RWPE1 (cell line): ENCODE measurements at regions not wholly inside any gene's neighbourhood (a gene's known extent, or its start where the extent isn't known, plus 50 kb on each side); places are given as distances from the start of the nearest gene placed in this dataset.
"Not testable (repeated sequence)": the region's sequence is repeated elsewhere in the genome, so short reads cannot be mapped to it uniquely, and the experiment has no call there.

Experiments used
- CTCF ChIA-PET: fragments of 350-600 bp; sonication (Branson Sonifier 250); formaldehyde crosslinking; extraction: SDS; loops from one replicate; lab custom pipeline; 2021; lab: Yijun Ruan, JAX
- POLR2A ChIA-PET: fragments of 400-600 bp; formaldehyde crosslinking; extraction: SDS; loops from one replicate; lab custom pipeline; 2020; ENCODE audit warnings: antibody characterized with exemption; ENCODE audit not compliant: low non-redundant PET; lab: Yijun Ruan, JAX
- DNase-seq: peaks from one replicate; pipeline ENCODE4 v3.0.0; 2012; ENCODE audit warnings: low spot score
- H3K27ac ChIP-seq: fragments of 450-650 bp; 2 replicates; pipeline ENCODE4 v1.5.1; 2017
- TF ChIP-seq, protein P1 (sequence below): fragments of 450-650 bp; conservative IDR thresholded peaks from 2 replicates; pipeline ENCODE4 v1.5.1; 2017; ENCODE audit warnings: low read depth, mild to moderate bottlenecking

- DNase-seq, result peak; percentile 3
- H3K27ac ChIP-seq, result no peak overlapping the region
- POLR2A ChIA-PET, result no interaction called here
- TF ChIP-seq, protein P1, sequence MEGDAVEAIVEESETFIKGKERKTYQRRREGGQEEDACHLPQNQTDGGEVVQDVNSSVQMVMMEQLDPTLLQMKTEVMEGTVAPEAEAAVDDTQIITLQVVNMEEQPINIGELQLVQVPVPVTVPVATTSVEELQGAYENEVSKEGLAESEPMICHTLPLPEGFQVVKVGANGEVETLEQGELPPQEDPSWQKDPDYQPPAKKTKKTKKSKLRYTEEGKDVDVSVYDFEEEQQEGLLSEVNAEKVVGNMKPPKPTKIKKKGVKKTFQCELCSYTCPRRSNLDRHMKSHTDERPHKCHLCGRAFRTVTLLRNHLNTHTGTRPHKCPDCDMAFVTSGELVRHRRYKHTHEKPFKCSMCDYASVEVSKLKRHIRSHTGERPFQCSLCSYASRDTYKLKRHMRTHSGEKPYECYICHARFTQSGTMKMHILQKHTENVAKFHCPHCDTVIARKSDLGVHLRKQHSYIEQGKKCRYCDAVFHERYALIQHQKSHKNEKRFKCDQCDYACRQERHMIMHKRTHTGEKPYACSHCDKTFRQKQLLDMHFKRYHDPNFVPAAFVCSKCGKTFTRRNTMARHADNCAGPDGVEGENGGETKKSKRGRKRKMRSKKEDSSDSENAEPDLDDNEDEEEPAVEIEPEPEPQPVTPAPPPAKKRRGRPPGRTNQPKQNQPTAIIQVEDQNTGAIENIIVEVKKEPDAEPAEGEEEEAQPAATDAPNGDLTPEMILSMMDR, result no peak
- CTCF ChIA-PET, result interaction anchor here (0.6 to 0.7 kb wide), 2 partner anchors 30 to 807 kb away, joined by 3 read pairs; no protein-coding TSS in a partner anchor
These were observed 131.5 kb upstream of the ACBD5 start for GRCh38 chr10:27372095-27372494.

DNA sequence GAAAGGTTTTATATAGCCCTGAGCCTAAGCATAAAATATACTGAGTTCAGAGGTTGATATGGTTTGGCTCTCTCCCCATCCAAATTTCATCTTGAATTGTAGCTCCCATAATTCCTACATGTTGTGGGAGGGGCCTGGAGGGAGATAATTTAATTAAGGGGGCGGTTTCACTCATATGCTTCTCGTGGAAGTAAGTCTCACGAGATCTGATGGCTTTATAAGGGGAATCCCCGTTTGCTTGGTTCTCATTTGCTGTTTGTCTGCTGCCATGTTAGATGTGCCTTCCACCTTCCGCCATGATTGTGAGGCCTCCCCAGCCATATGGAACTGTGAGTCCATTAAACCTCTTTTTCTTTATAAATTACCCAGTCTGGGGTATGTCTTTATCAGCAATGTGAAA lies 130.8 kb upstream of the ACBD5 start:
- POLR2A ChIA-PET, DNase-seq, H3K27ac ChIP-seq: not testable (repeated sequence)
- CTCF ChIA-PET, result interaction anchor here (0.7 kb wide), 1 partner anchor 808 kb away, joined by 3 read pairs; no protein-coding TSS in a partner anchor

DNA sequence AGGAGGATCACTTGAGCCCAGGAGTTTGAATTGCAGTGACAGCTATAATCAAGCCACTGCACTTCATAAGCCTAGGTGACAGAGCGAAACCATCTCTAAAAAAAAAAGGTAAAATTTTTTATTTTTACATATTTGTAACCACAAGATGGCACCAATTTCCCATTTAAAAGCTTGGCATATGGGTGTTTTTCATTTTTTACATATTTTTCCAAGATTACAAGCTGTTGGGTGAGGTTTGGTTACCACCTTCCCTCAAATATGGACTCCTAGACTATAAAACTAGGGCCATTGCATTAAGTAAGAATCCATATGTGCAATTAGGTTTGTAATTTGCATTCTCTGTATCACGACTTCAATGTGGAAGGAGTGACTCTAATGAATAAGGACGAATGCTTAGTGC lies 129.3 kb upstream of the ACBD5 start:
- TF ChIP-seq, protein P1, result 0 out of 2 replicates have a peak, but pooled peaks have one; percentile 14
- POLR2A ChIA-PET, result no interaction called here
- no peak overlapping the region for H3K27ac ChIP-seq
- DNase-seq, result peak; percentile 27
- CTCF ChIA-PET, result interaction anchor here (0.5 to 1.6 kb wide), 11 partner anchors 72 to 872 kb away, joined by 3 to 10 read pairs (median 4); no protein-coding TSS in a partner anchor

- TF ChIP-seq, protein P1, result no peak
- no peak for DNase-seq
- H3K27ac ChIP-seq, result no peak overlapping the region
- ChIA-PET CTCF (interaction anchor here (1.6 kb wide), 1 partner anchor 289 kb away, joined by 10 read pairs; no protein-coding TSS in a partner anchor), POLR2A (interaction anchor here (0.6 kb wide), 1 partner anchor 755 kb away, joined by 3 read pairs; no protein-coding TSS in a partner anchor)
These were observed 128.1 kb upstream of the ACBD5 start for GRCh38 chr10:27368706-27369105.

DNA sequence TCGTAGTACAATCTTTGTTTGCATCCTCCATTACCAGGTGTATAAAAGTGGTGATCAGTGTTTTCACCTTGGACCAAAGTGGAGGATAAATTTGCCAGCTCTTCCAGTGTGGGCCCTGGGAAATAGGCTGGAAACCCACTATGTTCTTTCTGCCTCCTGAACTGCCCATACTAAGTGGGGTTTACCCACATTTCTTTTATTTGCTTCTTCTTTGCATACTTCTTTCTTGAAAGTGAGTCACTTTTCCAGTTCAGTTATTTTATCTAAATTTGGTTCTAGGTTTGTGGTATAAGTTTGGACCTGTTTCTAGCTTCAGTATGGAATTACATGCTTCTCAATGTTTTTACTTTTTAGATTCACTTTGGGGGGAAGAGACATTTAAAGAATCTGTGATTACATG lies 126.2 kb upstream of the ACBD5 start:
- POLR2A ChIA-PET, result no interaction called here
- H3K27ac ChIP-seq, result no peak overlapping the region
- TF ChIP-seq, protein P1, result no peak
- DNase-seq, result no peak
- CTCF ChIA-PET, result interaction anchor here (0.5 kb wide), 1 partner anchor 247 kb away, joined by 3 read pairs; no protein-coding TSS in a partner anchor

- H3K27ac ChIP-seq, result no peak overlapping the region
- TF ChIP-seq, protein P1, result no peak
- POLR2A ChIA-PET, result no interaction called here
- CTCF ChIA-PET, result no interaction called here
- no peak for DNase-seq
These were observed 123.4 kb upstream of the ACBD5 start for GRCh38 chr10:27364028-27364427.

- ChIA-PET CTCF (interaction anchor here (0.6 to 0.7 kb wide), 2 partner anchors 199 to 976 kb away, joined by 3 to 5 read pairs; no protein-coding TSS in a partner anchor), POLR2A (no interaction called here)
- no peak overlapping the region for H3K27ac ChIP-seq
- DNase-seq, result peak; percentile 59
- TF ChIP-seq, protein P1, result peak; percentile 91
These were observed 120.1 kb upstream of the ACBD5 start for GRCh38 chr10:27360581-27361172.
